Effector memory CD4-positive, alpha-beta T cell (primary cell): ENCODE measurements at regions not wholly inside any gene's neighbourhood (a gene's known extent, or its start where the extent isn't known, plus 50 kb on each side); places are given as distances from the start of the nearest gene placed in this dataset.

Source experiments
- DNase-seq, 3 donors: peaks; one replicate each; pipeline ENCODE4 v3.0.0-alpha.2; 2020
- H3K27ac ChIP-seq: 2 replicates; pipeline ENCODE4 v1.7.0; 2013; ENCODE audit warnings: mild to moderate bottlenecking, low read length, moderate library complexity; ENCODE audit not compliant: insufficient read depth, poor library complexity, severe bottlenecking
- H3K27me3 ChIP-seq: replicated peaks from 2 replicates; pipeline ENCODE4 v1.7.0; 2013; ENCODE audit warnings: mild to moderate bottlenecking, low read length; ENCODE audit not compliant: insufficient read depth, control insufficient read depth, poor library complexity, severe bottlenecking
- H3K36me3 ChIP-seq: 2 replicates; pipeline ENCODE4 v1.7.0; 2013; ENCODE audit warnings: mild to moderate bottlenecking, low read length, moderate library complexity; ENCODE audit not compliant: control insufficient read depth, insufficient read depth
- H3K4me1 ChIP-seq: 2 replicates; pipeline ENCODE4 v1.7.0; 2013; ENCODE audit warnings: low read length, mild to moderate bottlenecking; ENCODE audit not compliant: control insufficient read depth, insufficient read depth, poor library complexity, severe bottlenecking
- H3K4me3 ChIP-seq: 2 replicates; pipeline ENCODE4 v1.7.0; 2013; ENCODE audit warnings: low read length, low read depth, mild to moderate bottlenecking; ENCODE audit not compliant: insufficient read depth, poor library complexity, severe bottlenecking
- H3K9me3 ChIP-seq: 2 replicates; pipeline ENCODE4 v1.7.0; 2013; ENCODE audit warnings: mild to moderate bottlenecking, low read length, moderate library complexity; ENCODE audit not compliant: control insufficient read depth

DNA sequence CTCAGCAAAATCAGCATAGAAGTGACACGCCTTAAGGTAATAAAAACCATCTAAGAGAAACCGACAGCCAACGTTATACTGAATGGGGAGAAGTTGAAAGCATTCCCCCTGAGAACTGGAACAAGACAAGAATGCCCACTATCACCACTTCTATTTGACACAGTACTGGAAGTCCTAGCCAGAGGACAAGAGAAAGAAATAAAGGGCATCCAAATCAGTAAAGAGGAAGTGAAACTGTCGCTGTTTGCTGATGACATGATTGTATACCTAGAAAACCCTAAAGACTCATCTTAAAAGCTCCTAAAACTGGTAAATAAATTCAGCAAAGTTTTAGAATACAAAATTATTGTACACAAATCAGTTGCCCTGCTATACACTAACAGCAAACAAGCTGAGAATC lies 393.3 kb downstream of the KIF4B start:
- DNase-seq, result no peak
- no peaks in the 10 kb centered on the region for H3K36me3 ChIP-seq
- H3K4me1 ChIP-seq, result no peaks in the 10 kb centered on the region
- no peaks in the 10 kb centered on the region for H3K27me3 ChIP-seq
- H3K27ac ChIP-seq, result no peak overlapping the region
- H3K4me3 ChIP-seq, result no peak overlapping the region
- no peaks in the 10 kb centered on the region for H3K9me3 ChIP-seq

GRCh38 chr5:155408465-155408864 lies 394.9 kb downstream of the KIF4B start:
- no peaks in the 10 kb centered on the region for H3K9me3 ChIP-seq
- H3K4me3 ChIP-seq, result no peak overlapping the region
- H3K4me1 ChIP-seq, result no peaks in the 10 kb centered on the region
- no peaks in the 10 kb centered on the region for H3K36me3 ChIP-seq
- no peaks in the 10 kb centered on the region for H3K27me3 ChIP-seq
- DNase-seq, result no peak
- H3K27ac ChIP-seq, result no peak overlapping the region

GRCh38 chr5:155416765-155417164 lies 403.2 kb downstream of the KIF4B start:
- H3K4me1 ChIP-seq, result no peaks in the 10 kb centered on the region
- no peaks in the 10 kb centered on the region for H3K27me3 ChIP-seq
- H3K27ac ChIP-seq, result no peak overlapping the region
- no peaks in the 10 kb centered on the region for H3K36me3 ChIP-seq
- no peak overlapping the region for H3K4me3 ChIP-seq
- no peaks in the 10 kb centered on the region for H3K9me3 ChIP-seq
- no peak for DNase-seq

GRCh38 chr5:155418960-155419579 lies 405.5 kb downstream of the KIF4B start:
- Histone ChIP-seq H3K4me3 (no peak overlapping the region), H3K27me3 (no peaks in the 10 kb centered on the region), H3K27ac (no peak overlapping the region), H3K9me3 (no peaks in the 10 kb centered on the region), H3K4me1 (no peaks in the 10 kb centered on the region), H3K36me3 (no peaks in the 10 kb centered on the region)
- DNase-seq, result no peak

DNA sequence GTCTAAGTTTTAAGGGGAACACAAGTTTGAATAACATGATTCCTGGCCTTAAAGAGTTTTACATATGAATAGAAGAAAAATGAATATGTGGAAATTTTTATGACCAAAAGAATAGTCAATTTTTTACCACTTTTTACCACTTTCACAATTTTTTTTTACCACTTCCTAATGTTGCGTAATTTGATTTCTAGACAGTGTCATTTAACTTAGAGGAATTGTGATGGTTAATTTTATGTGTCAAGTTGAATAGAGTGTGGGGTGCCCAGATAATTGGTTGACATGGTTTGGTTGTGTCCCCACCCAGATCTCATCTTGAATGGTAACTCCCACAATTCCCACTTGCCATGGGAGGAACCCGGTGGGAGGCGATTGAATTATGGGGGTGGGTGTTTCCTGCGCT lies 416.6 kb downstream of the KIF4B start:
- Histone ChIP-seq H3K27me3 (no peaks in the 10 kb centered on the region), H3K4me3 (no peak overlapping the region), H3K27ac (no peak overlapping the region), H3K36me3 (no peaks in the 10 kb centered on the region), H3K9me3 (no peaks in the 10 kb centered on the region), H3K4me1 (no peaks in the 10 kb centered on the region)
- no peak for DNase-seq

- no peak overlapping the region for H3K27ac ChIP-seq
- DNase-seq, result no peak
These were observed 420.7 kb downstream of the KIF4B start for GRCh38 chr5:155434267-155434666.

DNA sequence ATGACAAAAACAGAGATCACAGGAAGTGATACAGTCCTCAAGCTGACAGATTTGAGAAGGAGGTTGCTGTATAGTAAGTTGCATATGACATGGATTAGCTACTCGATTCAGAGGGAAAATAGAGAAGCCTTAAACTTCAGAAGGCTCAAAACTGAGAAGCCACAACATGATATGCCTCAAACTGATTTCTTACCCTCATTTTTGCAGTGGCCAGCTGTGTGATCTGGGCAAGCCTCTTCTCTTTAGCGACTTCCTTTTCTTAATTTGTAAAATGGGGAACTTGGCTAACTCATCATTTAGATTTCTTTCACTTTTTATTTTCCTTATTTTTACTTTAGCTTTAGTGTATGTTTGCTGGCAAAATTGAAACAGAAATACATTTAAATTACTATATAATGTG lies 421.1 kb downstream of the KIF4B start:
- Histone ChIP-seq H3K4me1 (no peaks in the 10 kb centered on the region), H3K9me3 (no peaks in the 10 kb centered on the region), H3K27me3 (no peaks in the 10 kb centered on the region), H3K27ac (no peak overlapping the region), H3K36me3 (no peaks in the 10 kb centered on the region), H3K4me3 (no peak overlapping the region)
- no peak for DNase-seq

More at GRCh38 chr5:155434267-155434666, 420.7 kb downstream of the KIF4B start:
- no peaks in the 10 kb centered on the region for H3K9me3 ChIP-seq
- H3K4me3 ChIP-seq, result no peak overlapping the region
- H3K36me3 ChIP-seq, result no peaks in the 10 kb centered on the region
- no peaks in the 10 kb centered on the region for H3K4me1 ChIP-seq
- no peaks in the 10 kb centered on the region for H3K27me3 ChIP-seq

- Histone ChIP-seq H3K4me3 (no peak overlapping the region), H3K4me1 (no peaks in the 10 kb centered on the region), H3K27me3 (no peaks in the 10 kb centered on the region), H3K27ac (no peak overlapping the region), H3K36me3 (no peaks in the 10 kb centered on the region), H3K9me3 (no peaks in the 10 kb centered on the region)
- DNase-seq, result no peak
These were observed 428.3 kb downstream of the KIF4B start for GRCh38 chr5:155441849-155442248.

- no peaks in the 10 kb centered on the region for H3K27me3 ChIP-seq
- H3K27ac ChIP-seq, result no peak overlapping the region
- no peaks in the 10 kb centered on the region for H3K4me1 ChIP-seq
- H3K4me3 ChIP-seq, result no peak overlapping the region
- no peaks in the 10 kb centered on the region for H3K9me3 ChIP-seq
- DNase-seq, result no peak
- H3K36me3 ChIP-seq, result no peaks in the 10 kb centered on the region
These were observed 437.6 kb downstream of the KIF4B start for GRCh38 chr5:155451106-155451505.

DNA sequence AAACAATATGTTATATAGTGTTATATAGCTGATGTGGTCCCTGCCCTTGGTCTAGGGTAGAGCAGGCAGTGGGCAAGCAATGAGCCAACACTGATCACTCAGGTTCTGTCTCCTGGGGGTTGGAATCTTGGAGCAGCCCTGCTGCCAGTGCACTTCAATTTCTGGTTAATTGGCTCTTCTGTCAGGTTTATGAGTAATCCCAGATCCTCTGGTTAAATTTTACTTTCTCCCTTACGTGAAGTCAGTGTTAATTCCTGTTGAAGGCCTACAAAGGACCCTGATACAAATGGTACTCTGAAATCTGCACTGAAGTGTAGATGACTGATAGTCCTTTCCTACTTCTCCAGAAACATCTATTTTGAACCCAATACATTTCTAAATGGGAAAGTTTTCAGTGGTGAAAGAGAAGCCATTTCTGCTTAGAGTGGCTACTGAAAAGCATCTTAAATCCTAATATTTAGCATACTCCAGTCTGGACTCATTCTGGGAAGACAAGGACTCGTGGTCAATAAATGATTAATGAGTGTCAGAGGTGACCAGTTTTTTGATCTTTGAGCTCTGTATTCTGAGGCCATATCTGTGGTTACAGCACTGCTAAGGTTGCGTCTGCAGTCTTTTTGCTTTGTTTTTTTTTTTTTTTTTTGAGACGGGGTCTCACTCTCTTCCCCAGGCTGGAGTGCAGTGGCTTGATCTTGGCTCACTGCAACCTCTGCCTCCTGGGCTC lies 442.4 kb downstream of the KIF4B start:
- H3K4me3 ChIP-seq, result no peak overlapping the region
- H3K9me3 ChIP-seq, result no peaks in the 10 kb centered on the region
- no peaks in the 10 kb centered on the region for H3K27me3 ChIP-seq
- H3K36me3 ChIP-seq, result no peaks in the 10 kb centered on the region
- H3K27ac ChIP-seq, result no peak overlapping the region
- no peaks in the 10 kb centered on the region for H3K4me1 ChIP-seq
- no peak for DNase-seq
